IMR-90 (cell line): ENCODE measurements at regions not wholly inside any gene's neighbourhood (a gene's known extent, or its start where the extent isn't known, plus 50 kb on each side); places are given as distances from the start of the nearest gene placed in this dataset.
A peak's percentile ranks its signal among the peaks of the same experiment; 100 is the strongest.

Experiments used
- ATAC-seq: fragments of 200-7000 bp; cut with Tn5 transposase; 2 replicates; pipeline ENCODE4 v1.9.1; 2020; ENCODE audit warnings: low read depth, mild to moderate bottlenecking, moderate library complexity
- BruUV-seq: library from RNA; stranded (reverse); fragments of 400-500 nt; replicated peaks from 2 replicates; lab custom pipeline; 2021; lab: Mats Ljungman, UMichigan
- CTCF ChIA-PET: fragments of 300-600 bp; formaldehyde crosslinking; extraction: SDS; loops from one replicate; lab custom pipeline; 2021; ENCODE audit warnings: antibody characterized with exemption; lab: Yijun Ruan, JAX
- POLR2A ChIA-PET: fragments of 300-600 bp; sonication (Branson Sonifier 250); formaldehyde crosslinking; loops from one replicate; lab custom pipeline; 2022; ENCODE audit warnings: antibody characterized with exemption; ENCODE audit not compliant: unreplicated experiment; lab: Charles Lee
- DNase-seq: peaks from one replicate; pipeline ENCODE4 v3.0.0; 2013
- H2AFZ ChIP-seq: replicated peaks from 2 replicates; pipeline ENCODE3; 2013; ENCODE audit warnings: low read length, mild to moderate bottlenecking; ENCODE audit not compliant: poor library complexity
- H2AK5ac ChIP-seq: 2 replicates; pipeline ENCODE4 v1.6.1; 2013; ENCODE audit warnings: low read depth, low read length, inconsistent platforms
- H2AK9ac ChIP-seq: replicated peaks from 2 replicates; pipeline ENCODE3; 2013; ENCODE audit warnings: mild to moderate bottlenecking, low read depth, low read length, moderate library complexity; ENCODE audit not compliant: poor library complexity
- H2BK120ac ChIP-seq: 2 replicates; pipeline ENCODE4 v1.6.1; 2013; ENCODE audit warnings: low read depth, low read length, inconsistent platforms
- H2BK15ac ChIP-seq: 3 replicates; pipeline ENCODE4 v1.6.1; 2013; ENCODE audit warnings: low read depth, low read length, inconsistent platforms
- H2BK20ac ChIP-seq: 2 replicates; pipeline ENCODE4 v1.6.1; 2013; ENCODE audit warnings: low read depth, mild to moderate bottlenecking, inconsistent platforms, low read length, moderate library complexity
- H2BK5ac ChIP-seq: 2 replicates; pipeline ENCODE4 v1.6.1; 2013; ENCODE audit warnings: mild to moderate bottlenecking, low read depth, low read length, inconsistent platforms; ENCODE audit not compliant: poor library complexity, severe bottlenecking
- H3K14ac ChIP-seq: replicated peaks from 2 replicates; pipeline ENCODE4 v1.6.1; 2013; ENCODE audit warnings: low read depth, low read length, inconsistent platforms
- H3K18ac ChIP-seq: 2 replicates; pipeline ENCODE4 v1.6.1; 2013; ENCODE audit warnings: low read depth, low read length, control low read depth
- H3K23ac ChIP-seq: 2 replicates; pipeline ENCODE4 v1.6.1; 2013; ENCODE audit warnings: low read depth, low read length, inconsistent platforms
- H3K27ac ChIP-seq: 2 replicates; pipeline ENCODE4 v1.5.1; 2013; ENCODE audit warnings: mild to moderate bottlenecking, control low read depth, low read length; ENCODE audit not compliant: insufficient read depth
- H3K27me3 ChIP-seq: 2 replicates; pipeline ENCODE4 v1.6.1; 2013; ENCODE audit warnings: low read length; ENCODE audit not compliant: control insufficient read depth, insufficient read depth
- H3K36me3 ChIP-seq: 2 replicates; pipeline ENCODE4 v1.6.1; 2013; ENCODE audit warnings: low read length, mixed read lengths; ENCODE audit not compliant: control insufficient read depth, insufficient read depth
- H3K4ac ChIP-seq: 2 replicates; pipeline ENCODE4 v1.6.1; 2013; ENCODE audit warnings: low read depth, low read length, inconsistent platforms
- H3K4me1 ChIP-seq: 2 replicates; pipeline ENCODE4 v1.6.1; 2013; ENCODE audit warnings: low read length, mixed read lengths; ENCODE audit not compliant: control insufficient read depth, insufficient read depth
- H3K4me2 ChIP-seq: 2 replicates; pipeline ENCODE4 v1.6.1; 2013; ENCODE audit warnings: low read depth, mild to moderate bottlenecking, control low read depth, low read length, moderate library complexity
- H3K4me3 ChIP-seq: 2 replicates; pipeline ENCODE4 v1.5.1; 2013; ENCODE audit warnings: low read depth, mild to moderate bottlenecking, control low read depth, low read length, moderate library complexity; ENCODE audit not compliant: insufficient read depth
- H3K56ac ChIP-seq: 2 replicates; pipeline ENCODE4 v1.6.1; 2013; ENCODE audit warnings: low read length, inconsistent platforms; ENCODE audit not compliant: insufficient read depth; ENCODE audit errors: extremely low read depth
- H3K79me1 ChIP-seq, 2 experiments: 2 replicates each; pipeline ENCODE4 v1.6.1; 2013; ENCODE audit warnings: low read length in 2 of 2, inconsistent platforms in 1 of 2, low read depth in 1 of 2
- H3K9ac ChIP-seq: 2 replicates; pipeline ENCODE4 v1.6.1; 2013; ENCODE audit warnings: low read depth, low read length, control low read depth
- H3K9me1 ChIP-seq: 2 replicates; pipeline ENCODE4 v1.6.1; 2013; ENCODE audit warnings: low read length, inconsistent platforms; ENCODE audit not compliant: insufficient read depth
- H3K9me3 ChIP-seq: 2 replicates; pipeline ENCODE4 v1.6.1; 2013; ENCODE audit warnings: low read length; ENCODE audit not compliant: control insufficient read depth, insufficient read depth
- H4K20me1 ChIP-seq: 2 replicates; pipeline ENCODE4 v1.6.1; 2013; ENCODE audit warnings: low read length, inconsistent platforms; ENCODE audit not compliant: insufficient read depth
- H4K5ac ChIP-seq: 2 replicates; pipeline ENCODE4 v1.6.1; 2013; ENCODE audit warnings: mild to moderate bottlenecking, low read depth, low read length, control low read depth
- H4K8ac ChIP-seq, 2 experiments: 2 replicates each; pipeline ENCODE4 v1.6.1; 2013; ENCODE audit warnings: low read depth in 2 of 2, low read length in 2 of 2, control low read depth in 1 of 2, inconsistent platforms in 1 of 2
- H4K91ac ChIP-seq: 2 replicates; pipeline ENCODE4 v1.6.1; 2013; ENCODE audit warnings: low read depth, low read length, inconsistent platforms; ENCODE audit not compliant: insufficient read depth
- BHLHE40 ChIP-seq: fragments of 150-350 bp; IDR thresholded peaks from 2 replicates; pipeline ENCODE4 v1.6.1; 2016; ENCODE audit warnings: mild to moderate bottlenecking, low read depth, low read length
- CEBPB ChIP-seq: IDR thresholded peaks from 2 replicates; pipeline ENCODE4 v1.6.1; 2012; ENCODE audit warnings: low read depth, low read length, improper control_type of control experiment
- CHD1 ChIP-seq: IDR thresholded peaks from 2 replicates; pipeline ENCODE4 v1.6.1; 2012; ENCODE audit warnings: low read depth, low read length, improper control_type of control experiment
- CTCF ChIP-seq: conservative IDR thresholded peaks from 2 replicates; pipeline ENCODE4 v1.5.1; 2012; ENCODE audit warnings: mild to moderate bottlenecking, low read depth, low read length, improper control_type of control experiment
- FOS ChIP-seq: fragments of 150-350 bp; IDR thresholded peaks from 2 replicates; pipeline ENCODE4 v1.6.1; 2016; ENCODE audit warnings: low read depth, low read length
- MAFK ChIP-seq: IDR thresholded peaks from 2 replicates; pipeline ENCODE4 v1.6.1; 2012; ENCODE audit warnings: low read depth, low read length, improper control_type of control experiment
- NFE2L2 ChIP-seq: fragments of 150-350 bp; IDR thresholded peaks from 2 replicates; pipeline ENCODE4 v1.6.1; 2016; ENCODE audit warnings: low read depth, mild to moderate bottlenecking, low read length
- RAD21 ChIP-seq: IDR thresholded peaks from 2 replicates; pipeline ENCODE4 v1.6.1; 2012; ENCODE audit warnings: low read length, improper control_type of control experiment
- RFX5 ChIP-seq: IDR thresholded peaks from 2 replicates; pipeline ENCODE4 v1.8.0; 2012; ENCODE audit warnings: low read depth, mild to moderate bottlenecking, low read length, moderate library complexity
- USF2 ChIP-seq: fragments of 150-350 bp; IDR thresholded peaks from 2 replicates; pipeline ENCODE4 v1.6.1; 2017; ENCODE audit warnings: mild to moderate bottlenecking, antibody characterized with exemption, low read length, low read depth
- WGBS, 2 experiments: methylation state at CpG; one replicate each; pipeline versions ENCODE4 v1.1.5 to v1.1.7; 2013; ENCODE audit warnings: missing lambda C conversion rate in 2 of 2; ENCODE audit not compliant: insufficient read length in 1 of 2; ENCODE audit errors: extremely low coverage in 2 of 2; 5-methylcytosine and 5-hydroxymethylcytosine counted together
- dilution Hi-C: fragments of 300-500 bp; cut with HindIII; formaldehyde crosslinking; loops from one replicate; pipeline ENCODE4 v1.14.3; 2018; ENCODE audit warnings: low sequenced_read_pairs; ENCODE audit not compliant: unreplicated experiment
- in situ Hi-C: fragments of 300-500 bp; cut with MboI; formaldehyde crosslinking; loops from 3 replicates; pipeline ENCODE4 v1.14.3; 2019; ENCODE audit warnings: low sequenced_read_pairs, inconsistent platforms, mixed read lengths
- intact Hi-C: fragments of 100-400 bp; cut with micrococcal nuclease; formaldehyde crosslinking; loops from 2 replicates; pipeline ENCODE4 v1.10.0; 2022

DNA sequence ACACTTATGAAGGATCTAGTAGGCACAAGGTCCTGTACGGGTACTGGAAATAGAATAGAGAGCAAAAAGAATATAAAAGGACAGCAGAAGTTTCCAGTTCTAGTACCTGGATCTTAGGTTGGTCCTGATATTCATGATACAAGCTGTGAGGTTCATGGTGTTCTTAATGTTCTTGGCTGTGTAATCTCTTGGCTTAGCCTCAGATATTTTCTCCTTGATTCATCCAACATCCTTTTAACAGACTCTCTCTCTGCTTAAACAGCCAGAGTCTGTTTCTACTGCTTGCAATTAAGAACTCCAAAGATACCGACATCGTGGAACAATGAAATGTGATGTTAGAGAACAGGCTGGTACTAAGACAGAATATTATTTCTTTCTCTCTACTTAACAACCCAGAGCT is 49.9 kb downstream of the CNTN3 start:
- H4K20me1 ChIP-seq: no peaks in the 10 kb centered on the region
- H2BK5ac ChIP-seq: no peak overlapping the region
- H2AFZ ChIP-seq: no peak overlapping the region
- no peaks in the 10 kb centered on the region for H3K9me1 ChIP-seq
- dilution Hi-C loops: no loop called here
- no peaks in the 10 kb centered on the region for H3K9me3 ChIP-seq
- H4K8ac ChIP-seq: no peak overlapping the region
- WGBS, 2 experiments: no CpG with 5 or more reads among the region's 3 CpGs
- H4K91ac ChIP-seq: no peak overlapping the region
- no peak overlapping the region for H3K4me2 ChIP-seq
- H2BK120ac ChIP-seq: no peak overlapping the region
- no peaks in the 10 kb centered on the region for H3K36me3 ChIP-seq
- H3K4me3 ChIP-seq: no peak overlapping the region
- ChIA-PET CTCF (no interaction called here), POLR2A (no interaction called here)
- BruUV-seq: no TSS peak
- no peak overlapping the region for H2AK5ac ChIP-seq
- H3K79me1 ChIP-seq: no peaks in the 10 kb centered on the region; a peak in 1 of 4 replicates
- ATAC-seq (no peak), DNase-seq (peak; percentile 28)
- H3K14ac ChIP-seq: no peak overlapping the region
- H3K23ac ChIP-seq: no peak overlapping the region
- H4K5ac ChIP-seq: no peak overlapping the region
- in situ Hi-C loops: no loop called here
- H2BK20ac ChIP-seq: no peak overlapping the region
- no peaks in the 10 kb centered on the region for H3K4me1 ChIP-seq
- no peak overlapping the region for H3K56ac ChIP-seq
- no peak overlapping the region for H2BK15ac ChIP-seq
- intact Hi-C loops: no loop called here
- no peaks in the 10 kb centered on the region for H3K27me3 ChIP-seq
- no peak overlapping the region for H3K4ac ChIP-seq
- H3K9ac ChIP-seq: no peak overlapping the region
- no peak overlapping the region for H2AK9ac ChIP-seq
- no peak overlapping the region for H3K27ac ChIP-seq
- H3K18ac ChIP-seq: no peak overlapping the region
- TF ChIP-seq BHLHE40 (no peak), FOS (no peak), NFE2L2 (no peak), CHD1 (no peak), MAFK (no peak), CEBPB (no peak), RFX5 (no peak), RAD21 (no peak), USF2 (no peak), CTCF (no peak)
